HUES6 (cell line): ENCODE measurements at regions not wholly inside any gene's neighbourhood (a gene's known extent, or its start where the extent isn't known, plus 50 kb on each side); places are given as distances from the start of the nearest gene placed in this dataset.
"Not testable (repeated sequence)": the region's sequence is repeated elsewhere in the genome, so short reads cannot be mapped to it uniquely, and the experiment has no call there.

Experiments
- H3K27ac ChIP-seq: 2 replicates; pipeline ENCODE4 v1.7.0; 2013; ENCODE audit warnings: low read depth, mild to moderate bottlenecking, low read length, inconsistent platforms
- H3K27me3 ChIP-seq: 2 replicates; pipeline ENCODE4 v1.6.1; 2013; ENCODE audit warnings: low read length; ENCODE audit not compliant: control insufficient read depth, insufficient read depth
- H3K36me3 ChIP-seq: 2 replicates; pipeline ENCODE4 v1.6.1; 2013; ENCODE audit warnings: low read length; ENCODE audit not compliant: control insufficient read depth, insufficient read depth
- H3K4me1 ChIP-seq: 2 replicates; pipeline ENCODE4 v1.6.1; 2013; ENCODE audit warnings: low read length; ENCODE audit not compliant: control insufficient read depth, insufficient read depth
- H3K4me3 ChIP-seq: 2 replicates; pipeline ENCODE4 v1.5.1; 2013; ENCODE audit warnings: low read depth, low read length
- H3K9ac ChIP-seq: one replicate; pipeline ENCODE4 v1.6.1; 2013; ENCODE audit warnings: mild to moderate bottlenecking, low read length
- H3K9me3 ChIP-seq: 2 replicates; pipeline ENCODE4 v1.6.1; 2013; ENCODE audit warnings: low read depth, low read length; ENCODE audit not compliant: control insufficient read depth, insufficient read depth

DNA sequence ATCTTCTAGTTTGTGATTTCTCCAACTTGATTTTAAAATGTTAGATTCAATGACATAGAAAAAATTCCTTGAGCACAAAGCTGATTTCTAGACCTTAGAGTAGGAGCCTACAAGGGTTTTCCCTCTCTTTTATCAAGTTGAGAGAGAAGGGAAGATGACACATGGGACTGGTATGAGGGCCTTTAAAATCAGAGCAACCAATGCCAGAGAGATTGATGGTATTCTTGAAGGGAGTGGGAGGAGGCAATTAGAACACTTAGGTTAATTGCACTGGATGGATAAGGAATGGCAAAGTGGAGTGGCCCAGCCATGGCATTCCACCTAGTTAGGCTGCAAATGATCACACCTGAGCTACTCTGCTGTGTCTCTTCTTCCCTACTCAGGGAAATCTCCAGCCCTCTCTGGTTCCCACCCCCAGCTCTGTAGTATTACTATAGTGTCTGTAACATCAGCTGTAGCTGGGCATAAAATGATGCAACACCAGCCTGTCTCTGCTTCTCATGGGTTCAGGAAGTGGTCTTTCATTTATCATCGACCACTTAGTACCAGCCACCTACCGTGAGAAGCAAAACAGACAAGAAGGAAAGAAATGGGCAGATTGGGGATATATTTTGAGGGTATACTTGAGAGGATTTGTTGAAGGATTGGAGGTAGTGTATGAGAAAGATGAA, 333.6 kb downstream of the DLEU7 start:
- no peak overlapping the region for H3K27ac ChIP-seq
- H3K36me3 ChIP-seq = no peaks in the 10 kb centered on the region
- H3K4me3 ChIP-seq = no peak overlapping the region
- H3K9me3 ChIP-seq = peaks cover 15% of the 10 kb centered on the region
- peaks cover 3% of the 10 kb centered on the region; the same call in 1 of the 2 replicates for H3K4me1 ChIP-seq
- no peak overlapping the region for H3K9ac ChIP-seq
- H3K27me3 ChIP-seq = no peaks in the 10 kb centered on the region

DNA sequence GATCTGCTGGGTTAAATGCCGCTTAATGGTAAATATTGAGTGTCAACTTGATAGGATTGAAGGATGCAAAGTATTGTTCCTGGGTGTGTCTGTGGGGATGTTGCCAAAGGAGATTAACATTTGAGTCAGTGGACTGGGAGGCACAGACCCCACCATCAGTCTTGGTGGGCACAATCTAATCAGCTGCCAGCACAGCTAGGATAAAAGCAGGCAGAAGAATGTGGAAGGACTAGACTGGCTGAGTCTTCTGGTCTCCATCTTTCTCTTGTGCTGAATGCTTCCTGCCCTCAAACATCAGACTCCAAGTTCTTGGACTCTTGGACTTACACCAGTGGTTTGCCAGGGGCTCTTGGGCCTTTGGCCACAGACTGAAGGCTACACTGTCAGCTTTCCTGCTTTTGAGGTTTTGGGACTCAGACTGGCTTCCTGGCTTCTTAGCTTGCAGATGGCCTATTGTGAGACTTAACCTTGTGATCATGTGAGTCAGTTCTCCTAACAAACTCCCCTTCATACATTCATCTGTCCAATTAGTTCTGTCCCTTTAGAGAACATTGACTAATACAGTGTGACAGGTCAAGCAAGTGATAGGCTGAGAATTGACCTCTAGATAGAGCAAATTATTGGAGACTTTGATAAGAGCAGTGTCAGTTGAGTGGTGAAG, 332.5 kb downstream of the DLEU7 start:
- H3K27me3 ChIP-seq, H3K4me3 ChIP-seq, H3K27ac ChIP-seq, H3K9ac ChIP-seq, H3K36me3 ChIP-seq, H3K4me1 ChIP-seq: not testable (repeated sequence)
- H3K9me3 ChIP-seq = peaks cover 15% of the 10 kb centered on the region

- H3K9ac ChIP-seq = no peak overlapping the region
These were observed 331.6 kb downstream of the DLEU7 start for GRCh38 chr13:50511877-50512341.

GRCh38 chr13:50512474-50513299, 330.8 kb downstream of the DLEU7 start:
- H3K4me1 ChIP-seq = peaks cover 3% of the 10 kb centered on the region; the same call in 1 of the 2 replicates
- no peaks in the 10 kb centered on the region for H3K36me3 ChIP-seq
- H3K4me3 ChIP-seq = no peak overlapping the region
- H3K27ac ChIP-seq = no peak overlapping the region
- no peak overlapping the region for H3K9ac ChIP-seq
- no peaks in the 10 kb centered on the region for H3K27me3 ChIP-seq
- peaks cover 15% of the 10 kb centered on the region for H3K9me3 ChIP-seq

More at GRCh38 chr13:50511877-50512341, 331.6 kb downstream of the DLEU7 start:
- Histone ChIP-seq H3K27me3 (no peaks in the 10 kb centered on the region), H3K4me3 (no peak overlapping the region), H3K27ac (no peak overlapping the region), H3K4me1 (peaks cover 3% of the 10 kb centered on the region; the same call in 1 of the 2 replicates), H3K9me3 (peaks cover 15% of the 10 kb centered on the region), H3K36me3 (no peaks in the 10 kb centered on the region)

DNA sequence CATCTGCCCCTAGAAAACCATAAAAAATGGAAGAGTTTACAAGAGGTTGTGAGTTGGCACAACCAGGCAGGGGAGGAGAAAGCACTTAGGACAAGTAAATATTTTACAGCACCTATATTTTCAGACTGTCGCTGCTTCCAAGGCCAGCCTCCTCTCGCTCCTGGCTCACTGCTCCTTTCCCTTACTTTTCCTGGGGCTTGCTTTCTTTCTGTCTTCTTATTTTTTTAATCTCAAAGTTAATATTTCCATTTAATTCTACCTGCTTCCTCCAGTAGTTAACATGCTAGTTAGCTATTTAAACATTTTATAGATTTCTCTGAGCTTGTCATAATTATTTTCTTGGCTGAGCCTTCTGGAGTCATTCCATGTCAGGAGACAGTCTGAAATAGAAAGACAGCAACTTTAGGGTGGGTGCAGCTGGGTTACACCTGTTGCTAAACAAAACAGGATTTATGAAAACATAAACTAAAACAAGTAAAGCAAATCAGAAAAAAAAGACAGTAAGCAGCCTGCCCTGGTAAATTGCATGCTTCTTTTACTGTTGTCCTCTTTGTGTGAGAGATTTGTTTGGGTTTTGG, 330.1 kb downstream of the DLEU7 start:
- H3K27ac ChIP-seq = no peak overlapping the region
- H3K36me3 ChIP-seq = no peaks in the 10 kb centered on the region
- peaks cover 3% of the 10 kb centered on the region; the same call in 1 of the 2 replicates for H3K4me1 ChIP-seq
- H3K27me3 ChIP-seq = no peaks in the 10 kb centered on the region
- peaks cover 15% of the 10 kb centered on the region for H3K9me3 ChIP-seq
- H3K4me3 ChIP-seq = no peak overlapping the region
- H3K9ac ChIP-seq = no peak overlapping the region

DNA sequence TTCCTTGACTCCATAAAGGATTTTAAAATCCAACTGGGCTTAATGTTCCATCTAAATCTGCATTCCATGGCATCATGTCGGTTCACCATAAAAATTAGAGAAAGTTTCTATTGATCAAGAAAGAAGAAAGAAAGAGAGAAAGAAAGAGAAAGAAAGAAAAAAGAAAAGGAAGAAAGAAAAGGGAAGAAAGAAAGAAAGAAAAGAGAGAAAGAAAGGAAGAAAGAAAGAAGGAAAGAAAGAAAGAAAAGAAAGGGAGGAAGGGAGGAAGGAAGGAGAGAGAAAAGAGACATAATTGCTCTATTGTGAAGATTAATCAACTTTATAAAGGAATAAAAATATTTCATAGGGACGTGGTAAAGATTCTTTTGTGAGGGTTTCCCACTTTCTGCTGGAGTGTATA, 329.2 kb downstream of the DLEU7 start:
- Histone ChIP-seq H3K36me3 (no peaks in the 10 kb centered on the region), H3K9me3 (peaks cover 7% of the 10 kb centered on the region), H3K4me3 (no peak overlapping the region), H3K9ac (no peak overlapping the region), H3K27ac (no peak overlapping the region), H3K27me3 (no peaks in the 10 kb centered on the region), H3K4me1 (peaks cover 3% of the 10 kb centered on the region; the same call in 1 of the 2 replicates)

- Histone ChIP-seq H3K4me3 (no peak overlapping the region), H3K27ac (no peak overlapping the region), H3K4me1 (peaks cover 10% of the 10 kb centered on the region; the same call in 1 of the 2 replicates), H3K9ac (no peak overlapping the region), H3K27me3 (no peaks in the 10 kb centered on the region), H3K9me3 (no peaks in the 10 kb centered on the region), H3K36me3 (no peaks in the 10 kb centered on the region)
These were observed 325.4 kb downstream of the DLEU7 start for GRCh38 chr13:50518131-50518530.

DNA sequence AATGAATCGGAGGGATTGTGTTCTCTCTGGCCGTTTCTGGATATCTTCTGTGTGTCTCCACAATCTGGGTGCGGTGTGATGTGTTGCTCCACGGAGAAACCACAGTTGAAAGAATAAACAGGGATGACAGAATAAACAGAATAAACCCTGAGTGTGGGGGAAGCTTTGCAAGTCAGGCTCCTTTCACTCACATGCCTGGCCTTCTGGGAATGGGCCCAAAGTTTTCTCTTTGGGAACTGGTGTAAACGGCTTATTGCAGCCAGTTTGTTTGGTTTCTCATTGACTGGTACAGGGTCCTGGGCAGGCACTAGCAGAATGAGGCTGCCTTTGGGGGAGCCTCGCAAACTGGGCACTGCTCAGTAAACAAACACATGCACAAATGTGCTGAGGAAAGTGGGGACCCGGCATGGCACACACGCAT, 324.7 kb downstream of the DLEU7 start:
- Histone ChIP-seq H3K4me3 (no peak overlapping the region), H3K9me3 (no peaks in the 10 kb centered on the region), H3K9ac (no peak overlapping the region), H3K27ac (no peak overlapping the region), H3K4me1 (peaks cover 10% of the 10 kb centered on the region; the same call in 1 of the 2 replicates), H3K36me3 (no peaks in the 10 kb centered on the region), H3K27me3 (no peaks in the 10 kb centered on the region)

GRCh38 chr13:50519866-50520265, 323.6 kb downstream of the DLEU7 start:
- H3K4me3 ChIP-seq = no peak overlapping the region
- no peak overlapping the region for H3K9ac ChIP-seq
- no peaks in the 10 kb centered on the region for H3K27me3 ChIP-seq
- no peaks in the 10 kb centered on the region for H3K36me3 ChIP-seq
- no peaks in the 10 kb centered on the region for H3K9me3 ChIP-seq
- peaks cover 10% of the 10 kb centered on the region; the same call in 1 of the 2 replicates for H3K4me1 ChIP-seq
- H3K27ac ChIP-seq = no peak overlapping the region

DNA sequence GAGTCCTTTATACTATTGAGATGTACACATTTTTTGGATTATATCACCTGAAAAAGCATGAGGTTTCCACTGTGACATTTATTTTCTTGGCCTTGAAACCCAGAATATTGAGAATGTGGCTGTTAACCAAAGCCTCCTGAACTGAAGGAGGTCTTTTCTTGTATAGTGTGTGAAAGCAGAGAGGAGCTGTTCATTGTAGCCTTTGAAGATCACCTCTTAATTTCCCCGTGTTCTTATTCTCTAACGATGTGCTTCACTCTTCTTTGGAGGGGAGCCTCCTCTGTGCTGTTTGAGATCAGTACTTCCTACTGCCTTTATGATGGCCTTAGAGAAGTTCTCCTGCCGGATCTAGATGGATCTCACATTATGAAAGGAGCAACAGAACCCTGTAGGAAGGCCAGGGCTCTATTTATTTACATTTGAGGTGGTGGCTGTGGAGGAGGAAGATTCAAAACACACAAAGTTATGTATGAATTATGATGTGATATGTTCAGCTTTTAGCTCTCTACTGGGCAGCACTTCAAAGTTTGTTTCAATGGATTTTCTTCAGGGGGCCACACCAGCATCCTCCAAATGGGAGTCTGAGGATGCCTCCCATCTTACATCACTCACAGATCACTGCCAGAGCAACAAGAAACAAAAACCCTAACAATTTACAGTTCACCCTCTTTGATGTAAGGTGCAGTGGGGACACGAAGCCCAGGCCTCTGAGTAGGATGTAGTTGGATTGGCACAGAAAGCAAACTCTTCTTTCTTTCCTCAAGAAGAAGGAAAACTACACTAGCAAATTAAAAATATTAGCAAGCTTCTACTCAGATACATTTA, 322.3 kb downstream of the DLEU7 start:
- H3K27ac ChIP-seq = no peak overlapping the region
- peaks cover 11% of the 10 kb centered on the region; the same call in 1 of the 2 replicates for H3K4me1 ChIP-seq
- no peaks in the 10 kb centered on the region for H3K36me3 ChIP-seq
- H3K9me3 ChIP-seq = no peaks in the 10 kb centered on the region
- no peak overlapping the region for H3K4me3 ChIP-seq
- no peaks in the 10 kb centered on the region for H3K27me3 ChIP-seq
- no peak overlapping the region for H3K9ac ChIP-seq
